ENCODE measurements at regions not wholly inside any gene's neighbourhood (a gene's known extent, or its start where the extent isn't known, plus 50 kb on each side); places are given as distances from the start of the nearest gene placed in this dataset.

- FAIRE-seq (peak; percentile 15), DNase-seq (ENCODE audit: low read depth, low spot score) (no peak)
- CTCF ChIA-PET, result interaction anchor here (0.7 to 1.1 kb wide), 2 partner anchors 10 to 144 kb away, joined by 3 read pairs; no protein-coding TSS in a partner anchor
Measured at GRCh38 chr5:17046320-17046719, 110.2 kb upstream of the MYO10 start.

GRCh38 chr5:17050236-17050635 is 114.1 kb upstream of the MYO10 start:
- Histone ChIP-seq H3K9ac (replicated peaks; ENCODE audit: extremely low read depth, insufficient read depth, low read length) (no peak overlapping the region), H3K27ac (ENCODE audit: insufficient read depth, low read depth, low read length) (no peak overlapping the region), H3K79me2 (ENCODE audit: control insufficient read depth, insufficient read depth, low read length) (no peaks in the 10 kb centered on the region), H2AFZ (ENCODE audit: low read depth, low read length) (no peak overlapping the region), H3K36me3 (ENCODE audit: control insufficient read depth in 2 of 2, extremely low read depth in 1 of 2, insufficient read depth in 2 of 2, low read length in 2 of 2) (no peaks in the 10 kb centered on the region), H3K9me3 (replicated peaks; ENCODE audit: control insufficient read depth, insufficient read depth, low read length) (no peaks in the 10 kb centered on the region), H3K4me1 (ENCODE audit: control insufficient read depth, extremely low read depth, insufficient read depth, low read length) (peaks cover 2% of the 10 kb centered on the region), H3K4me3 (replicated peaks in 1 of 3; ENCODE audit: insufficient read depth in 1 of 3, low read depth in 1 of 3, low read length in 3 of 3) (no peak overlapping the region), H4K20me1 (replicated peaks; ENCODE audit: control insufficient read depth, extremely low read depth, insufficient read depth, low read length) (no peaks in the 10 kb centered on the region), H3K9me1 (replicated peaks; ENCODE audit: control insufficient read depth, extremely low read depth, insufficient read depth, low read length) (no peaks in the 10 kb centered on the region), H3K4me2 (ENCODE audit: insufficient read depth, low read length) (no peak overlapping the region), H3K27me3 (ENCODE audit: control insufficient read depth in 2 of 2, insufficient read depth in 2 of 2, low read length in 2 of 2) (no peaks in the 10 kb centered on the region)
- FAIRE-seq (peak; percentile 73), DNase-seq (ENCODE audit: low read depth, low spot score) (peak; percentile 82)
- POLR2A ChIA-PET, result no interaction called here
- dilution Hi-C loops (cut with MboI; ENCODE audit: extremely low pct_ligation_motif_present, low sequenced_read_pairs) (no loop called here), intact Hi-C loops (cut with micrococcal nuclease) (no loop called here)
- TF ChIP-seq GATA2 (IDR thresholded peaks at IDR 0.05; ENCODE audit: insufficient read depth, insufficient read length, low read depth, low read length), result no peak
- TF ChIP-seq JUN (IDR thresholded peaks at IDR 0.05; ENCODE audit: borderline replicate concordance, insufficient read depth, insufficient read length, low read depth), result no peak
- no peak for TF ChIP-seq MYC (IDR thresholded peaks at IDR 0.05; ENCODE audit: low read depth, low read length)
- TF ChIP-seq, protein P1, sequence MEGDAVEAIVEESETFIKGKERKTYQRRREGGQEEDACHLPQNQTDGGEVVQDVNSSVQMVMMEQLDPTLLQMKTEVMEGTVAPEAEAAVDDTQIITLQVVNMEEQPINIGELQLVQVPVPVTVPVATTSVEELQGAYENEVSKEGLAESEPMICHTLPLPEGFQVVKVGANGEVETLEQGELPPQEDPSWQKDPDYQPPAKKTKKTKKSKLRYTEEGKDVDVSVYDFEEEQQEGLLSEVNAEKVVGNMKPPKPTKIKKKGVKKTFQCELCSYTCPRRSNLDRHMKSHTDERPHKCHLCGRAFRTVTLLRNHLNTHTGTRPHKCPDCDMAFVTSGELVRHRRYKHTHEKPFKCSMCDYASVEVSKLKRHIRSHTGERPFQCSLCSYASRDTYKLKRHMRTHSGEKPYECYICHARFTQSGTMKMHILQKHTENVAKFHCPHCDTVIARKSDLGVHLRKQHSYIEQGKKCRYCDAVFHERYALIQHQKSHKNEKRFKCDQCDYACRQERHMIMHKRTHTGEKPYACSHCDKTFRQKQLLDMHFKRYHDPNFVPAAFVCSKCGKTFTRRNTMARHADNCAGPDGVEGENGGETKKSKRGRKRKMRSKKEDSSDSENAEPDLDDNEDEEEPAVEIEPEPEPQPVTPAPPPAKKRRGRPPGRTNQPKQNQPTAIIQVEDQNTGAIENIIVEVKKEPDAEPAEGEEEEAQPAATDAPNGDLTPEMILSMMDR (IDR thresholded peaks at IDR 0.05; ENCODE audit: extremely low read depth in 1 of 2, insufficient read depth in 1 of 2, low read depth in 1 of 2, low read length in 2 of 2), result no peak
- TF ChIP-seq EZH2 (IDR thresholded peaks at IDR 0.05; ENCODE audit: borderline replicate concordance, low read depth, low read length, severe bottlenecking), result no peak
- TF ChIP-seq MAX (IDR thresholded peaks at IDR 0.05; ENCODE audit: insufficient read depth, insufficient read length), result no peak
- no peak for TF ChIP-seq POLR2A (IDR thresholded peaks at IDR 0.05; ENCODE audit: low read depth, low read length)
- no peak for TF ChIP-seq FOS (IDR thresholded peaks at IDR 0.05; ENCODE audit: borderline replicate concordance, insufficient read depth, low read length)
- TF ChIP-seq POLR2AphosphoS5 (IDR thresholded peaks at IDR 0.05; ENCODE audit: insufficient read depth, low read depth, low read length), result no peak
- CTCF ChIA-PET, result interaction anchor here (0.7 to 1.8 kb wide), 5 partner anchors 11 to 117 kb away, joined by 3 to 8 read pairs (median 4); no protein-coding TSS in a partner anchor
- no TSS peak for BruUV-seq (replicated peaks)

More at GRCh38 chr5:17046320-17046719, 110.2 kb upstream of the MYO10 start:
- no peaks in the 10 kb centered on the region for H3K36me3 ChIP-seq (ENCODE audit: control insufficient read depth in 2 of 2, extremely low read depth in 1 of 2, insufficient read depth in 2 of 2, low read length in 2 of 2)
- H3K9ac ChIP-seq (replicated peaks; ENCODE audit: extremely low read depth, insufficient read depth, low read length), result no peak overlapping the region
- no peak overlapping the region for H3K4me2 ChIP-seq (ENCODE audit: insufficient read depth, low read length)
- H3K4me1 ChIP-seq (ENCODE audit: control insufficient read depth, extremely low read depth, insufficient read depth, low read length), result peaks cover 2% of the 10 kb centered on the region
- POLR2A ChIA-PET, result no interaction called here
- no peak overlapping the region for H3K27ac ChIP-seq (ENCODE audit: insufficient read depth, low read depth, low read length)
- no peak overlapping the region for H3K4me3 ChIP-seq (replicated peaks in 1 of 3; ENCODE audit: insufficient read depth in 1 of 3, low read depth in 1 of 3, low read length in 3 of 3)
- H4K20me1 ChIP-seq (replicated peaks; ENCODE audit: control insufficient read depth, extremely low read depth, insufficient read depth, low read length), result no peaks in the 10 kb centered on the region
- no peaks in the 10 kb centered on the region for H3K27me3 ChIP-seq (ENCODE audit: control insufficient read depth in 2 of 2, insufficient read depth in 2 of 2, low read length in 2 of 2)
- BruUV-seq (replicated peaks), result no TSS peak
- H2AFZ ChIP-seq (ENCODE audit: low read depth, low read length), result no peak overlapping the region
- H3K9me3 ChIP-seq (replicated peaks; ENCODE audit: control insufficient read depth, insufficient read depth, low read length), result no peaks in the 10 kb centered on the region
- dilution Hi-C loops (cut with MboI; ENCODE audit: extremely low pct_ligation_motif_present, low sequenced_read_pairs), result no loop called here
- intact Hi-C loops (cut with micrococcal nuclease), result no loop called here
- H3K79me2 ChIP-seq (ENCODE audit: control insufficient read depth, insufficient read depth, low read length), result no peaks in the 10 kb centered on the region
- no peak for TF ChIP-seq GATA2 (IDR thresholded peaks at IDR 0.05; ENCODE audit: insufficient read depth, insufficient read length, low read depth, low read length)
- no peak for TF ChIP-seq JUN (IDR thresholded peaks at IDR 0.05; ENCODE audit: borderline replicate concordance, insufficient read depth, insufficient read length, low read depth)
- H3K9me1 ChIP-seq (replicated peaks; ENCODE audit: control insufficient read depth, extremely low read depth, insufficient read depth, low read length), result no peaks in the 10 kb centered on the region

All from endothelial cell of umbilical vein (primary cell).